ENCODE measurements at regions not wholly inside any gene's neighbourhood (a gene's known extent, or its start where the extent isn't known, plus 50 kb on each side); places are given as distances from the start of the nearest gene placed in this dataset.

DNA sequence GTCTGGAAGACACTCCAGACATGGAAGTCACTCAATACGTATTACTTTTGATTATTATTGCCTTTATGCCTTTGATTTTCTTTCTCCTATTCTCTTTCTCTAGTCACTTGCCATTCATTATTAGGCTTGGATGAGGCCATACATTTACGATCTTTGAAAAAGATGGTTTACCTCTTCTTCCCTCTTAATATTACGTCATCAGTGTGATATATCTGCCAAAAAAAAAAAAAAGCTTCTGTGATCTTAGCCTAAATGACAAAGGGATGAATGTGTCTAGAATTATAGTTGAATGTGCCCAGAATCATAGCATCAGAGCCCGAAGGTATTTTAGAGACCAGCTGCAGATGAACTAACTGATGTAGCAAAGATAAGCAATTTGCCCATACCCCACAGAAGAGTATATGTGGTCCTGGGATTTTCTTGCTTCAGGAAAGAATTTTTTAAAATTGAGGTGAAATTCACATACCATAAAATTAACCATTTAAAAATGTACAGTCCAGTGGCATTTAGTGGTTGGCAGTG lies 73.9 kb downstream of the HHEX start (continued):
- TF ChIP-seq CTBP2 (IDR thresholded peaks at IDR 0.05; ENCODE audit: borderline replicate concordance, insufficient read depth, insufficient read length, low read length) (no peak), TBP (IDR thresholded peaks at IDR 0.05; ENCODE audit: low read depth, low read length) (no peak), EGR1 (IDR thresholded peaks at IDR 0.05; ENCODE audit: borderline replicate concordance, low read depth, low read length) (no peak), FOSL1 (IDR thresholded peaks at IDR 0.05; ENCODE audit: insufficient read depth, low read depth, low read length) (no peak)

All from H1 (cell line).